Breast epithelium (tissue), 4 donors: ENCODE measurements at regions not wholly inside any gene's neighbourhood (a gene's known extent, or its start where the extent isn't known, plus 50 kb on each side); places are given as distances from the start of the nearest gene placed in this dataset.

Experiments used
- DNase-seq, 2 donors: peaks; one replicate each; pipeline ENCODE4 v3.0.0-alpha.2; 2019; ENCODE audit warnings: low spot score in 2 of 2
- H3K27ac ChIP-seq, 2 donors: fragments of 200-600 bp; sonication (generic) in 1 of 2; one replicate each; pipeline ENCODE4 v1.5.1; 2016 to 2019; ENCODE audit warnings: mild to moderate bottlenecking in 1 of 2
- H3K27me3 ChIP-seq, 2 donors: fragments of 200-600 bp; sonication (generic) in 1 of 2; one replicate each; pipeline versions ENCODE4 v1.5.1 to v1.6.0; 2017 to 2019; ENCODE audit warnings: control low read depth in 1 of 2, mild to moderate bottlenecking in 1 of 2
- H3K36me3 ChIP-seq: fragments of 200-600 bp; one replicate; pipeline ENCODE4 v1.5.1; 2019
- H3K4me1 ChIP-seq, 2 donors: fragments of 200-600 bp; sonication (generic); one replicate each; pipeline ENCODE4 v1.5.1; 2016 to 2019; ENCODE audit warnings: control low read depth in 1 of 2
- H3K4me3 ChIP-seq, 3 donors: fragments of 200-600 bp; sonication (generic); 1 replicate in 2 of 3; 2 replicates in 1 of 3; pipeline ENCODE4 v1.5.1; 2016 to 2019; ENCODE audit warnings: mild to moderate bottlenecking in 3 of 3, moderate library complexity in 2 of 3
- H3K9me3 ChIP-seq, 2 donors: fragments of 200-600 bp; sonication (generic) in 1 of 2; one replicate each; pipeline ENCODE4 v1.5.1; 2016 to 2019; ENCODE audit warnings: control low read depth in 1 of 2
- POLR2A ChIP-seq: fragments of 450-650 bp; IDR thresholded peaks from one replicate; pipeline ENCODE4 v1.6.1; 2016; ENCODE audit warnings: antibody characterized with exemption, mild to moderate bottlenecking, moderate library complexity
- POLR2AphosphoS5 ChIP-seq, 3 donors: sonication (generic); formaldehyde crosslinking; IDR thresholded peaks; one replicate each; pipeline ENCODE4 v1.6.1; 2017; ENCODE audit warnings: antibody characterized with exemption in 3 of 3
- intact Hi-C: fragments of 100-400 bp; cut with DNase I; formaldehyde crosslinking; loops from one replicate; pipeline ENCODE4 v1.15.1; 2023; ENCODE audit warnings: low total_unique reads
- TF ChIP-seq, protein P1 (sequence below), 3 donors: fragments of 450-650 bp; IDR thresholded peaks; one replicate each; pipeline ENCODE4 v1.5.1; 2016 to 2017; ENCODE audit warnings: antibody characterized with exemption in 3 of 3, mild to moderate bottlenecking in 3 of 3, moderate library complexity in 3 of 3

DNA sequence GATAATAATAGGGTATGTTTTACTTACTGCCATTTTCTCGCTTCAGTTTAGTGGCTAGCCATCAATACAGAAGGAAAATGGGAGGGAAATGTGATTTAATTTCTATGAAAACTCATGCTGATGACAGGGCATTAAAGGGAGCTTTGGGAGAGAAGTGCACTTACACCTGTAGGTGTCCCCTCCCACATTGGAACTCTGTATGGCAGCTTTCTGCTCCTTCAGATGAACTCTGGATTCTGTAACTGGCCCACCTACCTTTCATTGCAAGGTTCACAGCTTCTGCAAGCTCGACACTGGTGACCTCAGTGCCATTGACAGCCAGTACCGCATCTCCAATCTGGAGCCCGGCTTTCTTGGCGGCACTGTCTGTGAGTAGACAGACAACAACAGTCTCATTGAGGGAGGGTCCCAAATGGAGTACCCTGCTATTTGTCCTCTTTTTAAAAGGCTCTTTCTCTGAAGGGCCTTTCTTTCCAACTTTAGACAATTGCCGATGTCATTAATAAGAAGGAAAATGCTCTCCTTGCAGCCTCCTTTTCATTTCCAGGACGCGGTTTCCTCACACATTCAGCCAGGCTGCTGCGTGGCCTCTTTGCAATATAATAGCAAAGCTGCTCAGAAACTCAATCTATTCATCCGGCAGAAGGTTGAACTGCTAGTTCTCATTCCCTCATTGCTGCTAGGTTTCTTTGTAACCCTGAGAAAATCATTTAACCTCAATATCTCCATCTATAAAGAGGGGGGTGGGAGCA, 63.6 kb downstream of the NUDT12 start:
- H3K9me3 ChIP-seq = peaks cover 0 to 3% of the 10 kb centered on the region in 2 donors
- H3K4me3 ChIP-seq = no peak overlapping the region
- no peaks in the 10 kb centered on the region for H3K36me3 ChIP-seq
- H3K27me3 ChIP-seq = no peaks in the 10 kb centered on the region
- intact Hi-C loops = no loop called here
- TF ChIP-seq POLR2A (no peak), POLR2AphosphoS5 (IDR thresholded peaks at IDR 0.05) (no peak)
- TF ChIP-seq, protein P1, sequence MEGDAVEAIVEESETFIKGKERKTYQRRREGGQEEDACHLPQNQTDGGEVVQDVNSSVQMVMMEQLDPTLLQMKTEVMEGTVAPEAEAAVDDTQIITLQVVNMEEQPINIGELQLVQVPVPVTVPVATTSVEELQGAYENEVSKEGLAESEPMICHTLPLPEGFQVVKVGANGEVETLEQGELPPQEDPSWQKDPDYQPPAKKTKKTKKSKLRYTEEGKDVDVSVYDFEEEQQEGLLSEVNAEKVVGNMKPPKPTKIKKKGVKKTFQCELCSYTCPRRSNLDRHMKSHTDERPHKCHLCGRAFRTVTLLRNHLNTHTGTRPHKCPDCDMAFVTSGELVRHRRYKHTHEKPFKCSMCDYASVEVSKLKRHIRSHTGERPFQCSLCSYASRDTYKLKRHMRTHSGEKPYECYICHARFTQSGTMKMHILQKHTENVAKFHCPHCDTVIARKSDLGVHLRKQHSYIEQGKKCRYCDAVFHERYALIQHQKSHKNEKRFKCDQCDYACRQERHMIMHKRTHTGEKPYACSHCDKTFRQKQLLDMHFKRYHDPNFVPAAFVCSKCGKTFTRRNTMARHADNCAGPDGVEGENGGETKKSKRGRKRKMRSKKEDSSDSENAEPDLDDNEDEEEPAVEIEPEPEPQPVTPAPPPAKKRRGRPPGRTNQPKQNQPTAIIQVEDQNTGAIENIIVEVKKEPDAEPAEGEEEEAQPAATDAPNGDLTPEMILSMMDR (IDR thresholded peaks at IDR 0.05) = no peak
- no peak for DNase-seq
- no peaks in the 10 kb centered on the region for H3K4me1 ChIP-seq
- H3K27ac ChIP-seq = no peak overlapping the region

DNA sequence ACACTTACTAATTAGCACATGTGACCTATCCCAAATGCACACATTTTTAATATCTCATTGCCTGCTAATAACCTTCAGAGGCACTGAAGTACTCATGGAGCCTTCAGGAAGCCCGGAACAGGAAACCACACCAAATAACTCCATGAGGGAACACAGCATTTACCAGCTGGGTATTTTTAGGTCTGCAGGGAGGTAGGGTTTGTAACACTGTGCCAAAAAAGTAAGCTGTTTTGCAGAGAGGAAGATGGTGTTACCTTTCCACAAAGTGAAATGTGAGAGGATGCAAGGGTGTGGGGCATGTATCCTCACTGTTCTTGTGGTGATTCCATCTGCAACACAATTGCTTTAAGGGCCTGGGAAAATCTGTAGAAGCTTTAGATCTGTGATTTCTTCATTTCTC, 64.4 kb downstream of the NUDT12 start:
- no peak overlapping the region for H3K4me3 ChIP-seq
- H3K4me1 ChIP-seq = no peaks in the 10 kb centered on the region
- DNase-seq = no peak
- H3K27me3 ChIP-seq = no peaks in the 10 kb centered on the region
- H3K27ac ChIP-seq = no peak overlapping the region
- TF ChIP-seq POLR2AphosphoS5 (IDR thresholded peaks at IDR 0.05) (no peak), POLR2A (no peak)
- TF ChIP-seq, protein P1 (IDR thresholded peaks at IDR 0.05) = no peak
- H3K9me3 ChIP-seq = peaks cover 0 to 8% of the 10 kb centered on the region in 2 donors
- intact Hi-C loops = no loop called here
- no peaks in the 10 kb centered on the region for H3K36me3 ChIP-seq

DNA sequence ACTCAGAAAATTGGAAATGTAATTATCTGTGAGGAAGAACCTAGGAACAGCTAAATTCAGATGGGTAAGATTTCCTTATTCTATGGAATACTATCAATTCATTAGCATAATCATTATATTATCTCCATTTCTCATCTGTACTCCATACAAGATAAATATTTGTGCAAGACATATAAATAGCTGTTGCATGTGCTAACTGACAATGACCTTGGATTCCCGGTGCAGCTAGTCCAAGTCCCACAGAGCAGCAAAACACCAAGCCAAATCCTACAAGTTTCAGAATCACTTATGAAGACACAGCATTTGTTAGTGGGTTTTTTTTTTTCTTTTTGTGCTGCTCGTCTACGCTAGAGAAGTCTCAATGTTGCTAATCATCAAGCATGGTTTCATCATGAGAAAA, 64.8 kb downstream of the NUDT12 start:
- H3K27ac ChIP-seq = no peak overlapping the region
- TF ChIP-seq POLR2AphosphoS5 (IDR thresholded peaks at IDR 0.05) (no peak), POLR2A (no peak)
- TF ChIP-seq, protein P1 (IDR thresholded peaks at IDR 0.05) = no peak
- no peak overlapping the region for H3K4me3 ChIP-seq
- intact Hi-C loops = no loop called here
- peaks cover 0 to 8% of the 10 kb centered on the region in 2 donors for H3K9me3 ChIP-seq
- no peak for DNase-seq
- no peaks in the 10 kb centered on the region for H3K27me3 ChIP-seq
- no peaks in the 10 kb centered on the region for H3K36me3 ChIP-seq
- no peaks in the 10 kb centered on the region for H3K4me1 ChIP-seq

DNA sequence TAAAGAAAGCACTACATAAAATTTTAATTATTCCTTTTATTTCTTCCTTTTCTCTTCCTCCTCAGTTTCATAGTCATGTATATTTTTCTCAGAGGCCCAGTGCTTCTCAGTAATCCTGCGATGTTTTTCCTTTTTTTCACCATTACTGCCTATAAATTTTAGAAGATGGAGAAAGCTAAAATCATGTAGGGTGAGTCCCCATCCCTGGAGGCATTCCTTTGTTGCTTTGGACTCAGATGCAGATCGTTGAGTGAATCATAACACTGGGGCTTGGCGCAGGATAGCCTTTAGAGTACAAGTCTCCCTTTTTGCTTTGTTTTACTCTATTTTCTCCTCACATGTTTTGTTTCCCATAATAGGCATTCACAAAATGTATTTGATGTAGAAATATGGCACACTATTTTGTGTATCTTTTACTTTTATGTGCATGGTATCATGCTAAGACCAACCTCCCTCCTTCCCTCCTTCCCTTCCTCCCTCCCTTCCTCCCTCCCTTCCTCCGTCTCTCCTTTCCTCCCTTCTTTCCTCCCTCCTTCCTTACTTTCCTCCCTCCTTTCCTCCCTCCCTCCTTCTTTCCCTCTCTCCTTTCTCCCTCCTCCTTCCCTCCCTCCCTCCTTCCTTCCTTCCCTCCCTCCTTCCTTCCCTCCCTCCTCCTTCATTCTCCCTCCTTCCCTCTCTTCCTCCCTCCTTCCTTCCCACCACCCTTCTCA, 72.4 kb downstream of the NUDT12 start:
- Histone ChIP-seq H3K27ac (no peak overlapping the region), H3K27me3 (no peaks in the 10 kb centered on the region), H3K9me3 (peaks cover 0 to 8% of the 10 kb centered on the region in 2 donors), H3K4me1 (no peaks in the 10 kb centered on the region), H3K36me3 (no peaks in the 10 kb centered on the region), H3K4me3 (no peak overlapping the region)
- intact Hi-C loops = no loop called here
- no peak for DNase-seq
- no peak for TF ChIP-seq POLR2A
- TF ChIP-seq POLR2AphosphoS5 (IDR thresholded peaks at IDR 0.05) = no peak
- TF ChIP-seq, protein P1 (IDR thresholded peaks at IDR 0.05) = no peak

DNA sequence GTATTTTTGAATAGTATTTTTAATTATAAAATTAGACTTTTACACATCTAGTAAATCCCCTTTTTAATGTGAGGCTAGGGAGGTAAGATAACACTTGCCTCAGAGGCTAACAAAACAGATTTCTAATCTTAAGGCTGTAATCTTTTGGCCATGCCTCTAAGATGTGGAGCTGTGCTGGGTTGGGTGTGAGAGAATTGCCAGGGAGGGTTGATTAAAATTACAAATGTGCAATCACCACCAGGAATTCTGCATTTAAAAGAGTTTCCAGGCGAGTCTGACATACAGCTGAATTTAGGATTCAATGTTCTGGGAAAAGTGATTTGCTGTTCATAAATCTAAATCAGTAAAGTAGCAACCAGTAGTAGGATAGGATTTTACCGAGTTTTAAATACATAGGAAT, 73.3 kb downstream of the NUDT12 start:
- H3K4me3 ChIP-seq = no peak overlapping the region
- intact Hi-C loops = no loop called here
- no peaks in the 10 kb centered on the region for H3K36me3 ChIP-seq
- H3K9me3 ChIP-seq = peaks cover 0 to 6% of the 10 kb centered on the region in 2 donors
- TF ChIP-seq POLR2A (no peak), POLR2AphosphoS5 (IDR thresholded peaks at IDR 0.05) (no peak)
- TF ChIP-seq, protein P1 (IDR thresholded peaks at IDR 0.05) = no peak
- no peaks in the 10 kb centered on the region for H3K4me1 ChIP-seq
- no peaks in the 10 kb centered on the region for H3K27me3 ChIP-seq
- DNase-seq = no peak
- H3K27ac ChIP-seq = no peak overlapping the region
